ENCODE measurements at regions not wholly inside any gene's neighbourhood (a gene's known extent, or its start where the extent isn't known, plus 50 kb on each side); places are given as distances from the start of the nearest gene placed in this dataset.

DNA sequence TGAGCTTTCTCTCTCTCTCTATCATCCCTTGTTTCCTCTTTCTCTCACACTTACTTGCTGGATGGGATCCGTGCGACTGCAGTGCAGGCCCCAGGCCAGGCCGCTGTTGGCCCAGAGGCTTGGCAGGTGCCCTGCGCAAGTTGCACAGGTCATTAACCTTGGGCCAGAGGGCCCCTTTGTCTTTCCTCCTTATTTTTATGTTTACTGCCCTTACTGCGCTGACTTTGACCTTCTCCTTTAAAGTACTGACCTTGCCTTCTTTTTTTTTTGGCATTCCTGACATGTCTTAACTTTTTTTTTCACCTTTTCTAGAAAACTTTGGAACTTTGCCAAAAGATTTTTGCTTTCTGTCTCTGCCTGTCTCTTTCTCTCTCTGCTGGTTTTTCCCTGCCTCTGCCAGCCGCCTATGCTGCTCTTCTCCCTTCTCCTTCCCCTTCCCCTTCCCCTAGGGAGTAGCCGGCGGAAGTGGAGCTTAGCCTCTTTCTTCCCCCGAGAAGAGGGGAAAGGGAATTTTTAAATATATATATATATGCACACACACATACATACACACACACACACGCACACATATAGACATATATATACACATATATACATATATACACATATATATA, 59.6 kb upstream of the CDH4 start:
- no peak for DNase-seq

DNA sequence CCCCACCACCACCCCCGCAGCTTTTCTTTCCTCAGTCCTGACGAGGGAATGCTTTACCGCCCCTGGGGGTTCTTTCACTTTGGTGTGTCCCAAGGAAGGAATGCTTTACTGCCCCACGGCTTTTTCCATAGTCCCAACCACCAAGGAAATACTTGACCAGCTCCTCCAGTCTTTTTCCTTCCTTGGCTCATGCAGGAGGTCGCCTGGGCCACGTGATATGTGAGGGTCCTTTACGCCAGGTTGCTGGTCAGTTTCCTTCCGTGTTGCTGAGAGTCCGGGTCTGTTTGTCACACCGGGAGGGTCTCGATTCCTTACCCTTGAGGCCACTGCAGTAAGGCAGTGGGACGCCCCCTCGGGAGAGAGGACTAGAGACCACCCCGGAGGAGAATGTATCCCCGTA, 58.9 kb upstream of the CDH4 start:
- DNase-seq: no peak

Measured in NCI-H2081 treated with DMSO at 0.1 percent for 48 hours (cell line).